HUDEP-2 (cell line): ENCODE measurements at regions not wholly inside any gene's neighbourhood (a gene's known extent, or its start where the extent isn't known, plus 50 kb on each side); places are given as distances from the start of the nearest gene placed in this dataset.

Experiments
- DNase-seq, 76 experiments: peaks; one replicate each; lab custom pipeline; 2025; ENCODE audit not compliant: unreplicated experiment in 76 of 76; lab: John Stamatoyannopoulos, UW

DNA sequence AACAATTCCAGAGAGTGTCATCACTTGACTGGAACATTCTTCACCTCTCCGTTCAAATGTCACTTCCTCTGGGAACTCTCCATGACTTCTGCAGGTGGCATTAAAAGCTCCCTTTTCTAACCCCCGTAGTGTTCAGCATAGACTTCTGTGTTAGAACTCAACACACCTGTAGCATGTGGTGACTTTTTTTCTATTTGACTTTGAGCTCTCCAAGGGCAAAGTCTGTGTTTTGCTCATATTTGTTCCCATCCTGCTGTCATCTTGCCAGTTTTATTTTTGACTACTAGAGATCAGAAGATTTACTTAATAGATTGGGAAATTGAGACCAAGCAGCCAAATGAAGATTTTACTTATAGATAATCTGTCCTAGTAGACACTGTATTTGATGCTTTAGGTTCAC lies 367.1 kb downstream of the INSC start:
- no peak for DNase-seq

DNA sequence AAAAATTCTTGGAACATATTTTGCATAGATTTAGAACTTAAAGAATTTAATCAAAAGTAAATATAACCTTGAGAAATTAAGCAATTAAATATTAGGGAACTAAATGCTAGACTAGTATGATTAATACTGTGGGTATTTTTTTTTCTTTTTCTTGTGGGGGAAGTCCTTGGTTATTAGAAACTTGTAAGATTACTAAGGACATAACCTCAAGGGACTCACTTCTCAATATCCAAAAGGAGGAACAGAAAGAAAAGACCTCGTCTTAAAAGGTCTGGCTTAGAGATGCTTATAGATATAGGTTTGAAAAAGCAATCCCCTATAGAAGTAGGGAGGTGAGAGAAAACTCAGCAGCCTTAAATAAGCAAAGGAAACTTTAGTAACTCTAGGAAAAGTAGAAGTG lies 368.5 kb downstream of the INSC start:
- DNase-seq, result no peak

DNA sequence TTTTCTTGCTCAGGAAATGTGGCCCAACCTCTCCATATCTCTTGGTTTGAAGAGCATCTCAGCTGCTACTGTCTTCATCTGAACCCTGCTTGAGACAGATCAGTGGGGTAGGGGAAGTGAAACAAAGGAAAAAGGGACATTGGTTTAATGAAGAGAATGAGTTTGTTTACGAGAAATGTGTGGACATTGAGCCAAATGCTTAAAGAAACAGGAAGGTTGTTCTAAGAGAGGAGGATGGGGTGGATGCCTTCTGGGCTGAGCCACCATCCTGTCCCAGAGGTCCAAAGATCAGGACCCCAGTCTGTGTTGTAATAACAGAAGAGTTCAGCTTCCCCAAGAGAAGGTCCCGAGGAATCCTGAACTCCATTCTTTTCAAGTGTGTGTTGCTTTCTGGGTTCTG lies 369.7 kb downstream of the INSC start:
- no peak for DNase-seq

DNA sequence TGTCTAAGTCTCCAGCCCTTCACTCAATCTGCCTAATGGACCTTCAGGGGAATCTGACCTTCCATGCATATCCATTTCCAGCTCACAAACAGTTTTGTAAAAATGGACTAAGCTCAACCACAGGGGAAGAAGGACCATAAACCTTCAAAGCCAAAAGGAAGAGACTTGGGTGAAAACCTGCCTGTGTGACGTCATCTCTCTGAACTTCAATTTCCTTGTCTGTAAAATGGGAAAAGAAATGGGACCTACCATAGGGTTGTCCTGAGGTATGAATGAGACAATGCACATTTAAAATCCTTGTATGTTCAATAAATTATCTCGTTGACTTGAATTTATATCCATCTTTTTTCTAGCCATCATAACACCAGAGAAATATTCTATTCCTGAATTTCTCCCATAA lies 370.7 kb downstream of the INSC start:
- DNase-seq, result no peak

DNA sequence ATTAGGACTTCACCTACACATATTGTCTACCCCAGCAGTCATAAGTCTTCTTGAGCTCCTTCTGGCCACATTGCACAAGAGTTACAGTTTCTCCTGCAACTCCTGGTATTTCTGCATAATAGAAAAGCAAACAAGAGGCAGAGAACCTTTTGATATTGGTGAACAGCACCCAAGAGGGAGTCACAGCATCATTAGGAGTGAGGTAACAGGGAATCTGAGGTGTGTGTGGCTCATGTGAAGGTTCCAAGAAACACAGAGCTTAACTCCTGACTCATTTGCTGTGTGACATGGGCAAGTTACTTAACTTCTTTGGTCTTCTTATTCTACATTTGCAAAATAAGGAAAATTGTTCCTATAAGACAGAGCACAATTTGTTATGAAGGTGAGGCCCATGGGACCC lies 374.6 kb downstream of the INSC start:
- DNase-seq, result no peak

DNA sequence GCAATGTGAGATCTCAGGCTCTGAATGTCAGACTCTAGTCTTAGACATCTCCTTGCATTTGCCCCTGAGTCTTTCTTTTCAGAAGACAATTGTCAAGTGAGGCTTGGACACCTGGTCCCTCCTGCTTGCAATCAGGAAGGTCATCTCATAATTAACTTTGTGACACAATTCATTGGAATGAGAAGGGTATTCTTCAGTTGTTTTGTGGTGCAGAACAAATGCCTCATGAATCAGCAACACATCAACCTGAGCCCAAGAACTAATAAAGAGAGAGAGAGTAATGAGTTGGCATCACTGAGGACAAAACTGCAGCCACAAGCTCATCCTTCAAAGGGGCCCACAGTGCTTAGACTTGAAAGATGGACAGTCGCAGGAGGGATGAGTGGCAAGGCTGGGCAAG lies 375.8 kb downstream of the INSC start:
- DNase-seq, result no peak

DNA sequence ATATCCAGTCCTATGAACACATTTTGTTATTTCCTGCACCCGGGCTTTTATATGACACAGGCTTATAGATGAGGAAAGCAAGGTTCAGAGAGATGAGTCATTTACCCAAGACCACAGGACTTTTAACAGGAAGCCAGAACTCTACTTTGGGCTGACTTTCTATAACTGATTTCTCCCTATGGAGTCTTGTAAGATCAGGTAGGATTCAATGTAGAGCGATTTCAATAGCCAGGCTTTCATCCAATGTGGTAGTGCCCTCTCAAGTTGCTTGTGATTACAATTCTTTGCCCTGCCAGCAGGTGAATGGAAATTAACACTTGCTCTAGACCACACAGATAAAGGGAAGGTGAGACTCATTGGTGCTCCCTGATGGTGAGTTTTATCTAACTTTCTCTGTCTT lies 378.3 kb downstream of the INSC start:
- DNase-seq, result no peak

DNA sequence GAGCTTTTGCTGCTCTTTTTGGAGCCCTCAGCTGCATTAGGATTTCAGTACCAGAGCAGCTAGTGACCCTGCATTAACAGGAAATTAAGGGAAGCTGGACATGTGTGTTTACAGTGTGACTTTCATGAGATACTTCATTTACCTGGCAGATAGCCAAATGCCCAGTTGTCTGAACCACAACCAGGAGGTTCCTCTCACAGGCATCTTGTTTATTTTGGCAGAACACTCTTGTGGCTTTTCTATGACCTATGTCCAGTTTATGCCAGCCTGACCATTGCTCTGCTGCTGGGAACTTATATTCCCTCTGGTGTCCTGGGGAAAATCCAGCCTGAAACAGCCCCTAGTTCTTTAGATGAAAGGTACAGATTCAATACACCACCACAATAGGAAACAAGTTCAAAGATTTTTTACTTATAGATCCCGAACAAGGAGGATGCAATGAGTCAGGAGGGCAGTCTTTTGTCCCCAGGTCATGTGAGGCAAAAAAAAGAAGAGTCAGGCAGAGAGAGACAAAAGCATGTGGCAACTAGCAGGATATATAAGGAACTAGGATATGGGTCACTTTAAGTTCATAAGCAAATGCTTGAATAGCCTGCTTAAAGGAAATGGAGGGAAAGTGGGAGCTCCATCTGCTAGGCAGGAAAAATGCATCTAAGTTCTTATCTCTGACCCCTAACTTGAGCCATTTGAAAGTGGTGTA lies 379.3 kb downstream of the INSC start:
- no peak for DNase-seq

DNA sequence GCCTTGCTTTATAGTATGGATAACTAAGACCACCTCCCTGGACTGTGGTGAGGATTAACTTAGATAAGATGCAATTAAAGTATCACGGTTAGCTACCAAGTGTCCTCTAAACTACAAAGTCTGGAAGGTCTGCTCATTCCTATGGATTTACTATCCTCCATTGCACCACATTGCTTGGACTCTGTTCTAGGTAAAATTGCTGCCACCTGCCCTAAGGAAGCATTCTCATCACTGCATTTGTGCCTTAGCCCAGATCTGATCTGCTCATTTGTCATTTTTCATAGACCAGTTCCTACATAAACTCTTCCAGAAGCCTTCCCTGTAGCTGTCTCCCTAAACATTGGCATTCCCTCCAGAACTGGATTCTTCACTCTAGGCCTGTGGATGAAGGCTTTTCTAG lies 380.0 kb downstream of the INSC start:
- DNase-seq, result no peak

DNA sequence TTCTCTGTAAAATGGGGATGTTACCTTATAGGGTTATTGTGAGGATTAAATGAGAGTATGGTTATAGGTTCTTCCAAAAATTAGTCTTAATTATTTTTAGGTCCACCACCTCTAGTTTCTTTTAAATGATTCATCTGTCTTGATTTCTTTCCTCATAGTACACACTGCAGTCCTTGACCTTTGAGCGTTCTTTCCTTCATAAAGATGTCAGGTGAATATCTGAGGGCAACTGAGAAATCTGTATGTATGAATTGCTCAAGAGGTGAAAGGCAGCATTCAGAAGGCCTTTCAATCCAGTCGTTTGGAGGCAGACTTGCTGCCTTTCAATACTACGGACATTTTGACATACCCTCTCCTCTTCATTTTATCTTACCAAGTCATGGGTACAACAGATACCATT lies 380.7 kb downstream of the INSC start:
- no peak for DNase-seq

DNA sequence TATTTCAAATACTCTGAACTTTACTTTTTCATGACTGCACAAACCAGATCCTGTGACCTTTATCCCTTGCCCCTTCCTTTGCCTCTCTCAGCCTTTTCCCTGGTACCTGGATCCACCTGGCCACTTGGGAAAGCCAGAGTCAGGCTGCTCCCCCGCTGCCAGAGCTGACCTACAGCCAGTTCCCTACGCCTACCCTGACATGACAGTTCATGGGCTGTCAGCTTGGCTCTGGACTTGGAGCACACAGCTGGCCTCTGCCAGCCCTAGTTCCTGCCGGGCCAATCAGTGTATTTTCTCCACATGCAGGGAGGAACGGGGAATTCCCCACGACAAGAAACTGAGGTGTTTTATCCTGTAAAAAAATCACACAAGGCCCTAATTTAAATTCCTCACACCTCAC lies 382.6 kb downstream of the INSC start:
- no peak for DNase-seq

DNA sequence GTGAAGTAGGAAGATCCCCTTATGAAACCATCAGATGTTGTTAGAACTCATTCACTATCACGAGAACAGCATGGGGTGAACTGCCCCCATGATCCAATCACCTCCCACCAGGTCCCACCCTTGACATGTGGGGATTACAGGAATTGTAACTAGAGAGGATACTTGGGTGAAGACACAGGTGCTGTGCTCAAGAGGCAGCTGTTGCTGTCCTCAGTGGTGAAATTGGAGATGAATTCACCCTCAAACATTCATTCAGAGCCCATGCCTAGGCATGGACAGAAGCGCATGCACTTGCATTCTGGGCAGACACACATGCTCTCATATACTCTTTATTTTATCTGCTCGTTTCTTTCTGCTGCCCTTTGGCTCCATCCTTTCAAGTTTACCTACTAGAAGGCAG lies 385.0 kb downstream of the INSC start:
- DNase-seq, result no peak

DNA sequence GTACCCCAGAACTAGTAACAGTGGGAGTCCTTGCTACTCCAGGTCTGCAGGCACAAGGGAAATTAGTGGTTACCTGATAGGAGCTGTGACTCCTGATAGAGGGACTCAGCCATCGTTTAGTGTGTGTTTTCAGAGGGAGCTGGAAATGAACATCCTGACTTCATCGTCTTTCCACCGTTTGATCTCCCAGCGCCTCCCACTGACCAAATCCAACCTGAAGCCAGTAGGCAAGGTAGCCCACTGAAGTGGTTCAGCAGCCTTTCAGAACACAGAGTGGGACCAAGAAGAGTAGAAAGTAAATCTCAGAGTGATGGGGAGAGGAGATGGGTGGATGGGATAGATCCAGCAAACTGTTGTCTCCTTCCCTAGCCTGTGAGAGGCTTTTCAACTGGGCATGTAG lies 385.9 kb downstream of the INSC start:
- DNase-seq, result no peak

DNA sequence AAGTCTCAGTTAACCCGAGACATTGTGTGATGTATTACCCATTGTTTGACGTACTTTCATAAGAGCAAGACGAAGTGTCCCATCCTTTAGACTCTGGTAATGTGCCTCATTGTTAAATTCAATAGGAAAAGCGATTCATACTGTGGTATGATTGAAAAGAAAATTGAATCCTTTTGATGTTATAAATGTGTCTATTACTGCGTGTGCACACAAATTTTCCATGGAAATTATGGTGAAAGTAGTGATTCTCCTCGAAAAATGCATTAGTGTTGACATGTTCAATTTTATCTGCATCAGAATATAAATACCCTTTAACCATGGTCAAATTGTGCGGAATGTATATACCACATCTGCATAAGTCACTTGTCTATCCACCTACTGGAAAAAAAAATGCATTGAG lies 386.8 kb downstream of the INSC start:
- no peak for DNase-seq

DNA sequence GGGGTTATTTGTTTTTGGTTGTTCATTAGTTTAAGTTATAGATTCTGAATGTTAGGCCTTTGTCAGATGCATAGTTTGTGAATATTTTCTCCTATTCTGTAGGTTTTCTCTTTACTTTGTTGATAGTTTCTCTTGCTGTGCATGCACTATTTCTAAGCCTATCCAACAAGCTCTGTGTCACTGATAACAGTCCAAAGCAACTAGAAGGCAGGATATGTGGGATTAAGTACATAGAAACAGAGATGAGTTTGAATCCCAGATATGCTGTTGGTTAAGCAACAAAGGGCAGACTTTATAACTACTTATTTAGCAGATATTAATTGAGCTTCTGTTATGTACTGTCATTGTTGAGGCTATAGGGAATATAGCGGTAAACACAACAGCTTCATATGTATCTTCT lies 390.4 kb downstream of the INSC start:
- DNase-seq, result no peak

DNA sequence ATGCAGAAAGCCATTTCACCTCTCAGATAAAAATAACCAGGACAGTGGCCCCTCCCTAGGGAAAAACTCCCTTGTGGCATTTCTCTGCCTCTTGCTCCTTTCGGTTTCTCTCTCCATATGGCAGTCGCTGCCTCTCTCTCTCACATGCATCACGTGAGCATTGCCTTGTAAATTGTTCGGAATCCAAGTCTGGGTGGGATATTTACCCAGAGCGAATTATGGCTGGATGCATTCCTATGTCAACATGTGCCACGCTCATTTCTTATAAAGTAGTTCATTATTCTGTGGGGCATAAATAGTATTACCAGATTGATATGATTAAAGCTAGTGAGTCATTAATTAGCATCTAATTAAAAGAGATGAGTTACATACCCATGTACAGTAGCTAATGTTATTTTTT lies 392.9 kb downstream of the INSC start:
- no peak for DNase-seq

DNA sequence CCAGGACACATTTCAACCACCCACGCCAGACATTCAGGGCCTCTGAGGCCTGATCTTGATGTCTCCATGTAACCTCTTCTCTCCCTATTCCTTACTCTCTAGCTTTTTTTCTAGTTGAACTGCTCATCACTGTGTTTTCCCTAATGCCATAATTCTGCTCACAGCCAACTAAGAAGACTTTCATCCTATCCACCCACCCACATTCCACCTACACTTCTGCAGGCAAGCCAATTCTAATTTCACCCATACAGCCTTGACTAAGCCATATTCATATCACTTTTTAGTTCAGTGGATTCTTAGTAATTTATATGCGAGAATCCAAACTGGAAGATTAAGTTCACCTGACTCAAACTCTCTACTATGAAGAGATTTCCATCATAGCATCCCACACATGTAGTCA lies 394.4 kb downstream of the INSC start:
- DNase-seq, result no peak

DNA sequence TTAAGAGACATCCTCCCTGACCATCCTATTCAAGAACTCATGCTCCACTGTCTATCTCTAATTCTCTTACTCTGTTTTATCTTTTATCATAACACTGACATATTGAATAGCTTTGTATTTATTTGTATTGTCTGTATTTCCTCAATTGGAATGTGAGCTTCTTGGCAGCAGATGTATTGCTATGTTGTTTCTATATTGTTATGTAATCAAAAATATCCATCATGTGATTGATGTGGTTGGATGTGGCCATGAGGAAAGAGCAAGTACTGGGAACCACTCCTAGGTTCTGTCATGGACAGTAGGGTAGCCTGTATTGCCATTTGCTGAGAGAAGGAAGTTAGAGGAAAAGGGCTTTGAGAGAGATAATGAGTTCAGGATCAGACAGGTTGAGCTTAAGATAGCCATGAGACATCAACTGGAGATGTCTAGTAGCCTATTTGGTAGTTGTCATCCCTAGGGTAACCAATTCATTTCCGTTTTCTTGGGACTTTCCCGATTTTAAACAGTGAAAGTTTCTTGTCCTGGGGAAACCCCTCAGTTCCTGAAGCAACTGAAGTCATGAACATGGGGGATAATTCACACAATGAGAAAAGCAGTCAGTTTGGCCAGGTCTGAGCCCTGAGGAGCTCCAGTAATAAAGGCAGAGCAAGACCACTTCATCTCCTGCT lies 404.5 kb downstream of the INSC start:
- DNase-seq, result no peak

DNA sequence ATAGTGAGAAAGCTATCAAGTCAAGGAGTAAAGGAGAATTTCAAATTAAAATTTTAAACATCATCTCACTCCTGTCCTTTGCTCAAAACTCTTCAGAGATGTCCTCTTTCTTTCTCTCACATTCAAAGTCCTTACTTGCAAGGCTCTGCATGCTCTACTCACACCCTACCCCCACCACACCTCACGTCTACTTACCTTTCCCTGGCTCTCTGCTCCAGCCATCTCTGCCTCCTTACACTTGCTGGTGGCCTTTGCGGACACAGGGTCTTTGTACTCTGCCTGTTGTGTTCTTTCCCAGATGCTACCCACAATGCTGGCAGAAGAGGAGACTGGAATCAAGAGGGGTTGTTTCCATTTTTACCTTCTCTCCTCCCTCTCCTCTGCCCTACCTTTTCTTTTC lies 405.2 kb downstream of the INSC start:
- no peak for DNase-seq

DNA sequence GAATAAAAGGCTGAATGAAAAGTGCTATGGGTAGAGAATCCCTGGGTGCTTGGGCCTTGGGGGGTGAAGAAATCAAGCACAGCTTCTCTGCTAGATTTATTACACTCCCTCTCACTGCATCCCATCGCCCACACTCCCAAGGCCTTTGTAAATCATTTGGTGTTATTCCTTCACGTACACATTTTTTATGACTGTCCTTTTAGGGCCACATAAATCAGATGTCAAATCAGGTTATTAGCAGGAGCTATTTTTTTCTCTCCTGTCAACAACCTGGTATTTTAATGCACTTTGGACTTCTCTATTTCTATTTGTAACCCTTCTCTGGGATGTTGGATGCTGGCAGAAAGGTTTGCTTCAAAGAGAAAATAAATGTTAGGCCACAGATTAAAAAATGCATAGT lies 408.8 kb downstream of the INSC start:
- no peak for DNase-seq

DNA sequence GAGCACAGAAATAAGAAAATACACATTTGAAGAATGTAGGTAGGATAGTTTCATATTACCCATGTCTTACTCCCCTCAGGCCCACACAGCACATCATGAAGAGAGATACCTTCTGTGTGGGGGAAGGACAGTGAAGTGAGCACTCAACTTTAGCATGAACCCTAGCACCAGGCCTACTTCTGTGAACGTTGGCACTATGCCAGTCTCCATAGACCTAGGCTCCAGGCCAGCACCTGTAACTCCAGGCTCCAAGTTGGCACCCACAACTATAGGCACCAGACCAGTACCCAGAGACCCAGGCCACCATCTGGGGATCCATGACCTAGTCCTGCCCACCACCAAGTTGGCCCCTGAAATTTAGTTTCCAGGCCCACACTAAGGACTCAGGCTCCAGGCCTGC lies 410.9 kb downstream of the INSC start:
- DNase-seq, result no peak

DNA sequence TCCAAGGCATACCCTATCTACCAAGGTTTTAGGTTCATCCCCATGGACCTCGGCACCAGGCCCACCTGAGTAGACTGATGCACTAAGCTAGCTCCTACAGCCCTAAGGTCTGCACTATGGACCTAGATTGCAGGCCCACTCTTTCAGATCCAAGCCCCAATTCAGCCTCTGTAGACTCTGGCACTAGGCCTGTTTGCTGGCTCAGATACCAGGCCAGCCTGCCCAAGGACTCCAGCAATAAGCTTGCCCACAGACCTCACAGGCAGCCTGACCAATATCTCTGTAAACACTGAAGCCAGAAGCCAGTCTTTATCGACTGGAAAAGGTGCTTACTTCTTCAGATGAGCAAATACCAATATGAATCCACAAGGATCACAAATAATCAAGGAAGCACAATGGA lies 411.3 kb downstream of the INSC start:
- DNase-seq, result no peak
